Activated CD8-positive, alpha-beta T cell treated with anti-CD3 and anti-CD28 coated beads, Interleukin-2, amount 10 ng/mL, durations not matched to agents 7 days and 5 days (primary cell): ENCODE measurements at regions not wholly inside any gene's neighbourhood (a gene's known extent, or its start where the extent isn't known, plus 50 kb on each side); places are given as distances from the start of the nearest gene placed in this dataset.

ENCODE experiments used
- ATAC-seq: fragments of 150-1000 bp; cut with Tn5 transposase; one replicate; pipeline ENCODE4 v1.10.0; 2021; ENCODE audit warnings: moderate library complexity
- CTCF ChIA-PET: fragments of 350-600 bp; sonication (Branson Sonifier 250); formaldehyde crosslinking; loops from one replicate; lab custom pipeline; 2021; ENCODE audit warnings: antibody characterized with exemption; lab: Charles Lee
- POLR2A ChIA-PET: fragments of 350-600 bp; sonication (Branson Sonifier 250); formaldehyde crosslinking; loops from one replicate; lab custom pipeline; 2021; ENCODE audit warnings: antibody characterized with exemption; lab: Charles Lee
- DNase-seq: peaks from one replicate; pipeline ENCODE4 v3.0.0-alpha.2; 2020
- H3K27ac Mint-ChIP-seq: one replicate; pipeline ENCODE4 v1.8.0; 2021; ENCODE audit warnings: mild to moderate bottlenecking, mixed read lengths
- H3K27me3 Mint-ChIP-seq: one replicate; pipeline ENCODE4 v1.8.0; 2021; ENCODE audit warnings: low read depth, mixed read lengths
- H3K36me3 Mint-ChIP-seq: one replicate; pipeline ENCODE4 v1.8.0; 2021; ENCODE audit warnings: low read depth, mixed read lengths
- H3K4me1 Mint-ChIP-seq: one replicate; pipeline ENCODE4 v1.8.0; 2021; ENCODE audit warnings: low read depth, mixed read lengths
- H3K4me3 Mint-ChIP-seq: one replicate; pipeline ENCODE4 v1.8.0; 2021; ENCODE audit warnings: mild to moderate bottlenecking, mixed read lengths
- H3K9me3 Mint-ChIP-seq: one replicate; pipeline ENCODE4 v1.8.0; 2022; ENCODE audit warnings: mixed read lengths; ENCODE audit not compliant: insufficient read depth

GRCh38 chr21:27569091-27569490, 602.2 kb upstream of the ADAMTS5 start:
- Mint-ChIP-seq H3K9me3 (no peaks in the 10 kb centered on the region), H3K36me3 (no peaks in the 10 kb centered on the region), H3K4me3 (no peak overlapping the region), H3K27ac (no peak overlapping the region), H3K4me1 (no peaks in the 10 kb centered on the region), H3K27me3 (no peaks in the 10 kb centered on the region)
- POLR2A ChIA-PET = no interaction called here
- no peak for ATAC-seq
- CTCF ChIA-PET = no interaction called here
- DNase-seq = no peak

- Mint-ChIP-seq H3K27me3 (no peaks in the 10 kb centered on the region), H3K27ac (no peak overlapping the region), H3K9me3 (no peaks in the 10 kb centered on the region), H3K36me3 (no peaks in the 10 kb centered on the region), H3K4me3 (no peak overlapping the region), H3K4me1 (no peaks in the 10 kb centered on the region)
- POLR2A ChIA-PET = no interaction called here
- no peak for ATAC-seq
- no peak for DNase-seq
- CTCF ChIA-PET = no interaction called here
Measured at GRCh38 chr21:27567381-27567780, 600.5 kb upstream of the ADAMTS5 start.

GRCh38 chr21:27566521-27566920, 599.6 kb upstream of the ADAMTS5 start:
- ATAC-seq = no peak
- ChIA-PET POLR2A (no interaction called here), CTCF (no interaction called here)
- no peaks in the 10 kb centered on the region for H3K36me3 Mint-ChIP-seq
- no peaks in the 10 kb centered on the region for H3K4me1 Mint-ChIP-seq
- no peaks in the 10 kb centered on the region for H3K9me3 Mint-ChIP-seq
- no peak overlapping the region for H3K4me3 Mint-ChIP-seq
- no peak overlapping the region for H3K27ac Mint-ChIP-seq
- no peaks in the 10 kb centered on the region for H3K27me3 Mint-ChIP-seq
- DNase-seq = no peak

GRCh38 chr21:27565364-27565763, 598.5 kb upstream of the ADAMTS5 start:
- no peak overlapping the region for H3K4me3 Mint-ChIP-seq
- H3K27me3 Mint-ChIP-seq = no peaks in the 10 kb centered on the region
- DNase-seq = no peak
- no peaks in the 10 kb centered on the region for H3K9me3 Mint-ChIP-seq
- ChIA-PET POLR2A (no interaction called here), CTCF (interaction anchor here (1.6 kb wide), 1 partner anchor 1179 kb away, joined by 4 read pairs; no protein-coding TSS in a partner anchor)
- H3K36me3 Mint-ChIP-seq = no peaks in the 10 kb centered on the region
- H3K4me1 Mint-ChIP-seq = no peaks in the 10 kb centered on the region
- ATAC-seq = no peak
- H3K27ac Mint-ChIP-seq = no peak overlapping the region

GRCh38 chr21:27564684-27565301, 597.9 kb upstream of the ADAMTS5 start:
- no peaks in the 10 kb centered on the region for H3K9me3 Mint-ChIP-seq
- ATAC-seq = no peak
- no peak overlapping the region for H3K4me3 Mint-ChIP-seq
- ChIA-PET CTCF (interaction anchor here (1.6 kb wide), 1 partner anchor 1180 kb away, joined by 4 read pairs; no protein-coding TSS in a partner anchor), POLR2A (no interaction called here)
- no peaks in the 10 kb centered on the region for H3K27me3 Mint-ChIP-seq
- DNase-seq = no peak
- no peak overlapping the region for H3K27ac Mint-ChIP-seq
- H3K36me3 Mint-ChIP-seq = no peaks in the 10 kb centered on the region
- H3K4me1 Mint-ChIP-seq = no peaks in the 10 kb centered on the region

- ATAC-seq = no peak
- no peak overlapping the region for H3K4me3 Mint-ChIP-seq
- H3K9me3 Mint-ChIP-seq = peaks cover 5% of the 10 kb centered on the region
- H3K27me3 Mint-ChIP-seq = no peaks in the 10 kb centered on the region
- H3K36me3 Mint-ChIP-seq = no peaks in the 10 kb centered on the region
- ChIA-PET POLR2A (no interaction called here), CTCF (no interaction called here)
- DNase-seq = no peak
- H3K27ac Mint-ChIP-seq = no peak overlapping the region
- H3K4me1 Mint-ChIP-seq = no peaks in the 10 kb centered on the region
Measured at GRCh38 chr21:27562303-27562702, 595.4 kb upstream of the ADAMTS5 start.

- no peak overlapping the region for H3K4me3 Mint-ChIP-seq
- peaks cover 5% of the 10 kb centered on the region for H3K9me3 Mint-ChIP-seq
- POLR2A ChIA-PET = no interaction called here
- ATAC-seq = no peak
- CTCF ChIA-PET = no interaction called here
- no peaks in the 10 kb centered on the region for H3K36me3 Mint-ChIP-seq
- no peaks in the 10 kb centered on the region for H3K27me3 Mint-ChIP-seq
- H3K4me1 Mint-ChIP-seq = no peaks in the 10 kb centered on the region
- no peak overlapping the region for H3K27ac Mint-ChIP-seq
- DNase-seq = no peak
Measured at GRCh38 chr21:27561116-27561515, 594.2 kb upstream of the ADAMTS5 start.

- H3K27me3 Mint-ChIP-seq = no peaks in the 10 kb centered on the region
- POLR2A ChIA-PET = no interaction called here
- CTCF ChIA-PET = no interaction called here
- no peak for ATAC-seq
- peaks cover 5% of the 10 kb centered on the region for H3K9me3 Mint-ChIP-seq
- no peak overlapping the region for H3K27ac Mint-ChIP-seq
- H3K4me1 Mint-ChIP-seq = no peaks in the 10 kb centered on the region
- H3K36me3 Mint-ChIP-seq = no peaks in the 10 kb centered on the region
- DNase-seq = no peak
- H3K4me3 Mint-ChIP-seq = no peak overlapping the region
Measured at GRCh38 chr21:27557356-27557755, 590.5 kb upstream of the ADAMTS5 start.

GRCh38 chr21:27555996-27556395, 589.1 kb upstream of the ADAMTS5 start:
- Mint-ChIP-seq H3K36me3 (no peaks in the 10 kb centered on the region), H3K4me3 (no peak overlapping the region), H3K27ac (no peak overlapping the region), H3K9me3 (peaks cover 5% of the 10 kb centered on the region), H3K4me1 (no peaks in the 10 kb centered on the region), H3K27me3 (no peaks in the 10 kb centered on the region)
- CTCF ChIA-PET = no interaction called here
- ATAC-seq (no peak), DNase-seq (no peak)
- POLR2A ChIA-PET = no interaction called here

GRCh38 chr21:27550287-27550686, 583.4 kb upstream of the ADAMTS5 start:
- CTCF ChIA-PET = no interaction called here
- no peaks in the 10 kb centered on the region for H3K27me3 Mint-ChIP-seq

GRCh38 chr21:27548486-27548885, 581.6 kb upstream of the ADAMTS5 start:
- no peaks in the 10 kb centered on the region for H3K4me1 Mint-ChIP-seq
- no peaks in the 10 kb centered on the region for H3K9me3 Mint-ChIP-seq
- H3K36me3 Mint-ChIP-seq = no peaks in the 10 kb centered on the region
- no peaks in the 10 kb centered on the region for H3K27me3 Mint-ChIP-seq
- CTCF ChIA-PET = no interaction called here
- H3K27ac Mint-ChIP-seq = no peak overlapping the region
- H3K4me3 Mint-ChIP-seq = no peak overlapping the region
- DNase-seq = no peak
- POLR2A ChIA-PET = no interaction called here
- no peak for ATAC-seq

More at GRCh38 chr21:27550287-27550686, 583.4 kb upstream of the ADAMTS5 start:
- H3K27ac Mint-ChIP-seq = no peak overlapping the region
- no peaks in the 10 kb centered on the region for H3K9me3 Mint-ChIP-seq
- H3K4me1 Mint-ChIP-seq = no peaks in the 10 kb centered on the region
- no peak for ATAC-seq
- DNase-seq = no peak
- H3K4me3 Mint-ChIP-seq = no peak overlapping the region
- POLR2A ChIA-PET = no interaction called here
- no peaks in the 10 kb centered on the region for H3K36me3 Mint-ChIP-seq

GRCh38 chr21:27545754-27546349, 579.0 kb upstream of the ADAMTS5 start:
- DNase-seq (no peak), ATAC-seq (no peak)
- Mint-ChIP-seq H3K4me1 (no peaks in the 10 kb centered on the region), H3K36me3 (no peaks in the 10 kb centered on the region), H3K4me3 (no peak overlapping the region), H3K27ac (no peak overlapping the region), H3K27me3 (no peaks in the 10 kb centered on the region), H3K9me3 (peaks cover 4% of the 10 kb centered on the region)
- ChIA-PET CTCF (no interaction called here), POLR2A (no interaction called here)
